ENCODE measurements at regions not wholly inside any gene's neighbourhood (a gene's known extent, or its start where the extent isn't known, plus 50 kb on each side); places are given as distances from the start of the nearest gene placed in this dataset.
A peak's percentile ranks its signal among the peaks of the same experiment; 100 is the strongest.

DNA sequence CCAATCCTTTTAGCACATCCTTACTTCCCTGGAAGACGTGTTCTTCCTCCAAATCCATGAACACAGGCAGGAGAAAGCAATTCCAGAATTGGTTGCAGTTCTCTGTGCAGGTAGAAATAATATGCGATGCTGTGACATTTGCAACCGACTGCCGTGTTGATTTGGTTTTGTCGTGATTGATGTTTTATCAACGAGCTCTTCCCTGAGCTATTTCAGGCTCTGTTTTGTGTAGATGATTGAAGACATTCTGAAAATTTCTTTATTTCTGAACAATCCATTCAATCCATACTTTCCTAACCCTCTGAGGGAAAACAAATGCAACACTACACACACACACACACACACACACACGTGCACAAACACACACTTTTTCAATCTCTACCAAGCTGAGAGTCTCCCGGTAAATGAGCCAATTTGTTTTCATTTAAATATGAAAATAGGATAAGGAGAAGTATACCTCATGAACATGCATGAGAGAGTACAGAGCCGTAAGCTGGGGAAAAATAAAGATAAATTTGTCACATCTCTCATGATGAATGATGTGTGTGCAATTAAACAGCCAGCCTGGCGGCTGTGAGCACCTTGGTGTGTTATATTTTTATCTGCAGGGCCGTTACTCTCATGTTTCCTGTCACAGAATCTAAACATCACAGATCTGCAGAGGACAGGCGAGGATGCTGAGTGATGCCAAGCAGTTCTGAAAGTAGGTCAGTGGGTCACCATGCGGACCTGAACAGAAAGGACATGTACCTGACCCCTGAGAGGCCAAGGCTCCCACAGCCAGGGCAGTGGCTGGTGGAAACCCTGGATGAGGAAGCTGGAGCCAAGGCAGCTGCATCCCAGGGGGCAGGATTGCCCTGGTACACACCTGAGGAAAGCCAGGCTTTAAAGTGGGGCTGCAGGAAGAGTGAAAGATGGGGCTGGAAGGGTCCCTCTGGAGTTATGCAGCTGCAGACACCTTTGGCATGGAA, 64.8 kb downstream of the PDCL3 start:
- no peak for DNase-seq (ENCODE audit: extremely low spot score, unreplicated experiment)
- no peaks in the 10 kb centered on the region for H3K9me3 Mint-ChIP-seq
- H3K36me3 Mint-ChIP-seq, result no peaks in the 10 kb centered on the region
- no peak overlapping the region for H3K27ac Mint-ChIP-seq
- H3K4me1 Mint-ChIP-seq (ENCODE audit: unreplicated experiment), result peaks cover 8% of the 10 kb centered on the region
- H3K27me3 Mint-ChIP-seq, result peaks cover 18% of the 10 kb centered on the region
- no peak overlapping the region for H3K4me3 Mint-ChIP-seq
- TF ChIP-seq, protein P1, sequence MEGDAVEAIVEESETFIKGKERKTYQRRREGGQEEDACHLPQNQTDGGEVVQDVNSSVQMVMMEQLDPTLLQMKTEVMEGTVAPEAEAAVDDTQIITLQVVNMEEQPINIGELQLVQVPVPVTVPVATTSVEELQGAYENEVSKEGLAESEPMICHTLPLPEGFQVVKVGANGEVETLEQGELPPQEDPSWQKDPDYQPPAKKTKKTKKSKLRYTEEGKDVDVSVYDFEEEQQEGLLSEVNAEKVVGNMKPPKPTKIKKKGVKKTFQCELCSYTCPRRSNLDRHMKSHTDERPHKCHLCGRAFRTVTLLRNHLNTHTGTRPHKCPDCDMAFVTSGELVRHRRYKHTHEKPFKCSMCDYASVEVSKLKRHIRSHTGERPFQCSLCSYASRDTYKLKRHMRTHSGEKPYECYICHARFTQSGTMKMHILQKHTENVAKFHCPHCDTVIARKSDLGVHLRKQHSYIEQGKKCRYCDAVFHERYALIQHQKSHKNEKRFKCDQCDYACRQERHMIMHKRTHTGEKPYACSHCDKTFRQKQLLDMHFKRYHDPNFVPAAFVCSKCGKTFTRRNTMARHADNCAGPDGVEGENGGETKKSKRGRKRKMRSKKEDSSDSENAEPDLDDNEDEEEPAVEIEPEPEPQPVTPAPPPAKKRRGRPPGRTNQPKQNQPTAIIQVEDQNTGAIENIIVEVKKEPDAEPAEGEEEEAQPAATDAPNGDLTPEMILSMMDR (conservative IDR thresholded peaks at IDR 0.05), result no peak

DNA sequence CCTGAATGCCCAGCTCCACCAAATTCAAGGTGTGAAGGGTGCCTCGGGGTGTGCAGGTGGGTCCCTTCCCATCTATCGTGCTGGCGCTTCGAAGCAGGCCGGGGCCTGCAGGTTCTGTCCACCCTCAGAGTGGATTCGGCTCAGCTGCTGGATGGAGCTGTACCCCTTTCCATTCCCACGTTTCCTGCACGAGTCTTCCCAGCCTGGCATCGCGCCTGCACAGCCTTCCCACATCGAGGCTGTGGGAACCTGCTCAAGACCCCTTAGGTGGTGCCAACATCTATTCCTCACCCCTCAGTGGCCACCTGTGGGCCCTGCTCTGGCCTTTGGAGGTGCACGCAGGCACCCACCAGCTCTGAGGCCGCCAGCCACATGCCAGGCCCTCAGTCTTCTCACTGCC, 65.7 kb downstream of the PDCL3 start:
- H3K4me3 Mint-ChIP-seq, result no peak overlapping the region
- no peak for DNase-seq (ENCODE audit: extremely low spot score, unreplicated experiment)
- no peaks in the 10 kb centered on the region for H3K36me3 Mint-ChIP-seq
- no peaks in the 10 kb centered on the region for H3K9me3 Mint-ChIP-seq
- peaks cover 18% of the 10 kb centered on the region for H3K27me3 Mint-ChIP-seq
- H3K27ac Mint-ChIP-seq, result no peak overlapping the region
- H3K4me1 Mint-ChIP-seq (ENCODE audit: unreplicated experiment), result peaks cover 8% of the 10 kb centered on the region
- TF ChIP-seq, protein P1 (conservative IDR thresholded peaks at IDR 0.05), result no peak

DNA sequence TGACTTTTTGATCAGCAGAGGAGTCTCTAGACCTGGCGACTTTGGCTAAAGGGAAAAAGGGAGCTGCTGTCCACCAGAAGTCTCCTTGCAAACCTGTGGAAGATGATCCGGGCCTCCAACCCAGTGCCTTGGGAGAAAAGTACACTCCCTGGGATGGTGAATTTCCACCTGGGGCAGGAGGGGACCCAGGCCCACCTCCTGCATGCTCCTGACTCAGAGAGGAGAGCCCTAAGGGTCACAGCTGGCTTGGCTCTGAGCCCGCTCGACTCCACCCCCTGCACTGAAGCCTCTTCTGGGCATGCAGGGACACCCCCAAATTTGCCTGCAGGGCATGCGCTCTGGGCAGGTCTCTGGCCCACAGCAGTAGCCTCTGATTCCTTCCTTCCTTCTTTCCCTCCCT, 66.5 kb downstream of the PDCL3 start:
- H3K27ac Mint-ChIP-seq, result no peak overlapping the region
- TF ChIP-seq, protein P1 (conservative IDR thresholded peaks at IDR 0.05), result no peak
- H3K4me3 Mint-ChIP-seq, result no peak overlapping the region
- peaks cover 18% of the 10 kb centered on the region for H3K27me3 Mint-ChIP-seq
- DNase-seq (ENCODE audit: extremely low spot score, unreplicated experiment), result no peak
- H3K36me3 Mint-ChIP-seq, result no peaks in the 10 kb centered on the region
- peaks cover 8% of the 10 kb centered on the region for H3K4me1 Mint-ChIP-seq (ENCODE audit: unreplicated experiment)
- H3K9me3 Mint-ChIP-seq, result no peaks in the 10 kb centered on the region

DNA sequence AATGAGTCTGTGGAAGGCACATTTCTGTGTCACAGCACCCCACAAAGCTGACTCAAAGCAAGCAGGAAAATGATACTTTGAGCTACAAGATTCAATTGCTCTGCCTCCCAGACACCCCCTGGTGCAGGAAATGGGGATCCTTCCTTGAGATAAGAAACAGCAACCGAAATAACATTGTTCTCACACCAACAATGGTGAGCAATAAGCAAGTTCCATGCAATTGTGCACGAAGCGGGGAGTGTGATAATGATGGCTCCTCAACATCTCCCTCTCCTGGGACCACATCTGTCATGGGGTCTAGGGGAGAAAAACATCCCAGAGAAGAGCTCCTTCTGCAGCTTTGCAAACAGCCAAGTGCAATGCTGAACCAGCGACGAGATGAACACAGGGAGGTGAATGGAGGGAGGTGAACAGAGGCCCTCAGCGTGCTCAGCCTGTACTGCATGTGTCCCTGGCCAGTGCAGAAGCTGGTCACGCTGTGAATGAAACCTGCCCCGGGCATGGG, 67.7 kb downstream of the PDCL3 start:
- Mint-ChIP-seq H3K4me3 (no peak overlapping the region), H3K27ac (no peak overlapping the region), H3K4me1 (ENCODE audit: unreplicated experiment) (peaks cover 8% of the 10 kb centered on the region), H3K27me3 (peaks cover 14% of the 10 kb centered on the region), H3K36me3 (no peaks in the 10 kb centered on the region), H3K9me3 (no peaks in the 10 kb centered on the region)
- TF ChIP-seq, protein P1 (conservative IDR thresholded peaks at IDR 0.05), result no peak
- DNase-seq (ENCODE audit: extremely low spot score, unreplicated experiment), result no peak

DNA sequence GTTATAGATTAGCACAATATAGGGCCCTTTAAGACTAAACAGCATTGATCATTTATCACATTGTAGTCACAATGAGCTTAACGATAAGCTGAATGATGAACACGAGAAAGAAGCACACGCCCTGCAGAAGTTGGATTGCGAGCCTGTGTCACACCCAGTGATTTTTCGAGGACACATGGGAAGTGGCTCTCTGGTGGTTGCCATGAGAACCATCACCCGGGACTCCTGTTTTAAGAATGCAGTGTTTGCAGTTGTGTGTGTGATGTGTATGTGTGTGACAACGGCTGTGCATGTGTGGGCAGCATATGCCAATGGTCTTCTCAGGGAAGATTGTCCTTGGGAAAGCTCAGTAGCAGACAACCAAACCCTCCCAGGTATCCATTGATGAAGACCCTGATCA, 69.2 kb downstream of the PDCL3 start:
- peak; percentile 18 for DNase-seq (ENCODE audit: extremely low spot score, unreplicated experiment)
- Mint-ChIP-seq H3K4me3 (no peak overlapping the region), H3K36me3 (no peaks in the 10 kb centered on the region), H3K27me3 (peaks cover 15% of the 10 kb centered on the region), H3K4me1 (ENCODE audit: unreplicated experiment) (peaks cover 8% of the 10 kb centered on the region), H3K27ac (no peak overlapping the region), H3K9me3 (no peaks in the 10 kb centered on the region)
- TF ChIP-seq, protein P1 (conservative IDR thresholded peaks at IDR 0.05), result no peak
